Osteoblast (primary cell): ENCODE measurements at regions not wholly inside any gene's neighbourhood (a gene's known extent, or its start where the extent isn't known, plus 50 kb on each side); places are given as distances from the start of the nearest gene placed in this dataset.

Experiments
- DNase-seq: peaks from one replicate; pipeline ENCODE4 v3.0.0; 2011; ENCODE audit warnings: low spot score, mixed read lengths; ENCODE audit not compliant: insufficient read length; ENCODE audit errors: missing footprints
- H2AFZ ChIP-seq: 2 replicates; pipeline ENCODE4 v1.6.0; 2011; ENCODE audit warnings: mild to moderate bottlenecking, low read length
- H3K27ac ChIP-seq: 2 replicates; pipeline ENCODE4 v1.5.1; 2011; ENCODE audit warnings: mild to moderate bottlenecking, low read depth, low read length, moderate library complexity
- H3K27me3 ChIP-seq: 2 replicates; pipeline ENCODE4 v1.6.0; 2012; ENCODE audit warnings: mild to moderate bottlenecking, control low read depth, inconsistent platforms, low read length, moderate library complexity; ENCODE audit not compliant: insufficient read depth
- H3K36me3 ChIP-seq: 2 replicates; pipeline ENCODE4 v1.5.1; 2011; ENCODE audit warnings: mild to moderate bottlenecking, low read length, control low read depth, moderate library complexity; ENCODE audit not compliant: insufficient read depth
- H3K4me1 ChIP-seq: 2 replicates; pipeline ENCODE4 v1.5.1; 2011; ENCODE audit warnings: mild to moderate bottlenecking, low read length, control low read depth, moderate library complexity; ENCODE audit not compliant: insufficient read depth
- H3K4me2 ChIP-seq: 2 replicates; pipeline ENCODE4 v1.6.0; 2011; ENCODE audit warnings: mild to moderate bottlenecking, low read length; ENCODE audit not compliant: insufficient read depth
- H3K4me3 ChIP-seq: fragments of 200-600 bp; sonication (generic); 3 replicates; pipeline ENCODE4 v1.5.1; 2012; ENCODE audit warnings: mild to moderate bottlenecking, low read length, inconsistent platforms; ENCODE audit not compliant: insufficient read depth
- H3K79me2 ChIP-seq: 2 replicates; pipeline ENCODE4 v1.6.0; 2012; ENCODE audit warnings: mild to moderate bottlenecking, low read length, control low read depth, inconsistent platforms; ENCODE audit not compliant: insufficient read depth
- H3K9me3 ChIP-seq: 2 replicates; pipeline ENCODE4 v1.5.1; 2011; ENCODE audit warnings: low read depth, low read length, control low read depth
- H4K20me1 ChIP-seq: 2 replicates; pipeline ENCODE4 v1.6.0; 2012; ENCODE audit warnings: mild to moderate bottlenecking, low read length, control low read depth; ENCODE audit not compliant: insufficient read depth
- TF ChIP-seq, protein P1 (sequence below): IDR thresholded peaks from 2 replicates; pipeline ENCODE4 v1.5.1; 2011; ENCODE audit warnings: mild to moderate bottlenecking, low read depth, low read length, moderate library complexity; ENCODE audit errors: extremely low read depth

DNA sequence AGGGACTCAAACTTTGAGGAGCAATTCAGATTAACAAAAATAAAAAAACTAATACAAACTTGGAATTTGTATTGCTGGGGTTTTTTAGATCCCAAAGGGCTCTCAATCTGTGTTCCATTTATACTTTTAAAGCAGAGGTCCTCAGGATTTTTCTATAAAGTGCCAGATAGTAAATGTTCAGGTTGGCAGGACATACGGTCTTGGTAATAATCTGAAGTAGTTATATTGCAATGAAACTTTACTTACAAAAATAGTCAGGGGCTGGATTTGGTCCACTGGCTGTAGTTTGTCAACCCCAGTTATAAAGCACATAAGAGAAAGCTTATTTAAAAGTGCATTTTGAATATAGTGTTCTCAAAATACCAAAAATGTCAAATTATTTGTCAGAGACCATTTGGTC lies 164.1 kb upstream of the CTSO start:
- H3K9me3 ChIP-seq: no peaks in the 10 kb centered on the region
- H2AFZ ChIP-seq: no peak overlapping the region
- H4K20me1 ChIP-seq: no peaks in the 10 kb centered on the region
- H3K36me3 ChIP-seq: no peaks in the 10 kb centered on the region
- DNase-seq: peak; percentile 14
- H3K4me1 ChIP-seq: peaks cover 19% of the 10 kb centered on the region
- no peak overlapping the region for H3K4me3 ChIP-seq
- no peak overlapping the region for H3K27ac ChIP-seq
- TF ChIP-seq, protein P1, sequence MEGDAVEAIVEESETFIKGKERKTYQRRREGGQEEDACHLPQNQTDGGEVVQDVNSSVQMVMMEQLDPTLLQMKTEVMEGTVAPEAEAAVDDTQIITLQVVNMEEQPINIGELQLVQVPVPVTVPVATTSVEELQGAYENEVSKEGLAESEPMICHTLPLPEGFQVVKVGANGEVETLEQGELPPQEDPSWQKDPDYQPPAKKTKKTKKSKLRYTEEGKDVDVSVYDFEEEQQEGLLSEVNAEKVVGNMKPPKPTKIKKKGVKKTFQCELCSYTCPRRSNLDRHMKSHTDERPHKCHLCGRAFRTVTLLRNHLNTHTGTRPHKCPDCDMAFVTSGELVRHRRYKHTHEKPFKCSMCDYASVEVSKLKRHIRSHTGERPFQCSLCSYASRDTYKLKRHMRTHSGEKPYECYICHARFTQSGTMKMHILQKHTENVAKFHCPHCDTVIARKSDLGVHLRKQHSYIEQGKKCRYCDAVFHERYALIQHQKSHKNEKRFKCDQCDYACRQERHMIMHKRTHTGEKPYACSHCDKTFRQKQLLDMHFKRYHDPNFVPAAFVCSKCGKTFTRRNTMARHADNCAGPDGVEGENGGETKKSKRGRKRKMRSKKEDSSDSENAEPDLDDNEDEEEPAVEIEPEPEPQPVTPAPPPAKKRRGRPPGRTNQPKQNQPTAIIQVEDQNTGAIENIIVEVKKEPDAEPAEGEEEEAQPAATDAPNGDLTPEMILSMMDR: no peak
- no peaks in the 10 kb centered on the region for H3K79me2 ChIP-seq
- H3K27me3 ChIP-seq: no peaks in the 10 kb centered on the region
- no peak overlapping the region for H3K4me2 ChIP-seq

DNA sequence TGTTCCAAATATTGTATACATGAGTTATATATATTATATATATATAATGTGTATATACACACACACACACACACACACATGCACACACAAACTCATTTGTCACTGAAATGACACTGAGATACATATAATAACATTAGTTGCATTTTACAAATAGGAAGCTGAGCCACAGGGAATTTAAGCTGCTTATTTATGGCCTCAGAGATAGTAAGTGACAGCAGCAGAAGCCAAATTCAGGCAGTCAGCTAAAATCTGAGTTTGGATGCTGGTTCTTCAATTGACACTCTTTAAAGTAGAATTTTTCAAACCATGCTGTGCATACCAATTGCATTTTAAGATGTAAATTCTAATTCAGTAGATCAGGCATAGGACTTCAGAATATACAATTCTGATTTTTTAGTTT lies 163.3 kb upstream of the CTSO start:
- no peak for DNase-seq
- Histone ChIP-seq H3K27ac (no peak overlapping the region), H3K36me3 (no peaks in the 10 kb centered on the region), H3K79me2 (no peaks in the 10 kb centered on the region), H2AFZ (no peak overlapping the region), H3K4me2 (no peak overlapping the region), H3K9me3 (no peaks in the 10 kb centered on the region), H4K20me1 (no peaks in the 10 kb centered on the region), H3K4me1 (peaks cover 19% of the 10 kb centered on the region), H3K27me3 (no peaks in the 10 kb centered on the region), H3K4me3 (no peak overlapping the region)
- TF ChIP-seq, protein P1: no peak

DNA sequence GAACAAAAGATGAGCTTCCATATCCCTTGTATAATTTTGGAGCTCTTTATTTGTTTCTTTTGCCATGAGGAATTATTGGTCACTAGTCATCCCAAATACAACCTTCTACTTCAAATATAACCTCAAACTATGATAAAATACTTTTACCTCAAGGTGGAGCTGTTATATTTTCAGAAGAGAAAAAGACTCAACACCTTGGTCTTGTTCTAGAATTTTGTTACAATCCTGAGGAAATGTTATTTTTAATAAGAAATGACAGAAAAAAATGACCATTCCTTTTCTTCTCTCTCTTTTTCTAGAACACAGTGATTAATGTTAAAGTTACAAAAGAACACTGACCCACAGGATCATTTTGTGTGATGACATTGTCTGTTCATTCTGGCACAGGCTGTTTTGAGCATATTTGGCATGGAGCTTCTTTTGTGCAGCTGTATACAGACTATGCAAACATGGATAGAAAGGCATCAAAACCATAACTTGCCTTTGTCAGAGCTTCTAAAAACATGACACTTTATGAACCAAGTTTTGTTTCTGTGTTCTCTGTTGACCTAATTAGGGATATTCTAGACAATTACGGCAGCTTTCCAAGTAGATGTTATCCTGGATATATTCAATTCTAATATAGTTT lies 159.6 kb upstream of the CTSO start:
- Histone ChIP-seq H3K4me1 (peaks cover 14% of the 10 kb centered on the region), H3K4me3 (no peak overlapping the region), H3K4me2 (no peak overlapping the region), H3K9me3 (no peaks in the 10 kb centered on the region), H3K36me3 (no peaks in the 10 kb centered on the region), H3K79me2 (no peaks in the 10 kb centered on the region), H4K20me1 (no peaks in the 10 kb centered on the region), H3K27me3 (no peaks in the 10 kb centered on the region), H2AFZ (peak overlapping the region; percentile 34), H3K27ac (no peak overlapping the region)
- TF ChIP-seq, protein P1: peak; percentile 21
- DNase-seq: peak; percentile 54

DNA sequence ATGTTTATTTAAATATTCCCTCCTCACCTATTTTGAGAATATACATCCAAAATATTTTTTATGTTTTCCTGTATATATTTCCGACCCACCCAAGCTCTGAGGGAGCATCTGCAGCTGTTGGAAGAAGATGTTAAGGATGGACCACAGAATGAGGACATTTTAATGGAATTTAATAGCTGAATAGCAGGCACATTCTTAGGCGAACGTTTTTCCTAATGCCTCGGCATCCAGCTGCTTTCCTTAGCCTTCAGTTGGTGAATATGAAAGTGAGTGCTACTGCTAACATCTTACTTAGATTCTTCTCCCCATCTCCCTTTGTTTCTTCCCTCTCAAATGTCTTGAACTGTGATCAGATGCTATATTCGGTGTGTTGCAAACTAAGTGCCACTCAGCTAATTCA lies 158.0 kb upstream of the CTSO start:
- Histone ChIP-seq H3K36me3 (no peaks in the 10 kb centered on the region), H3K4me3 (no peak overlapping the region), H3K27me3 (no peaks in the 10 kb centered on the region), H4K20me1 (no peaks in the 10 kb centered on the region), H3K9me3 (no peaks in the 10 kb centered on the region), H3K79me2 (no peaks in the 10 kb centered on the region), H3K4me2 (no peak overlapping the region), H2AFZ (peak overlapping the region; percentile 83), H3K4me1 (peaks cover 14% of the 10 kb centered on the region), H3K27ac (no peak overlapping the region)
- no peak for DNase-seq
- TF ChIP-seq, protein P1: no peak
